Smooth muscle cell (in vitro differentiated cells): ENCODE measurements at regions not wholly inside any gene's neighbourhood (a gene's known extent, or its start where the extent isn't known, plus 50 kb on each side); places are given as distances from the start of the nearest gene placed in this dataset.
"Not testable (repeated sequence)": the region's sequence is repeated elsewhere in the genome, so short reads cannot be mapped to it uniquely, and the experiment has no call there.

Source experiments
- DNase-seq: peaks from one replicate; lab custom pipeline; 2025; ENCODE audit not compliant: unreplicated experiment; lab: John Stamatoyannopoulos, UW
- H2AFZ ChIP-seq: fragments of 200-600 bp; sonication (generic); 2 replicates; pipeline ENCODE4 v1.6.0; 2016; ENCODE audit warnings: antibody characterized with exemption, low read depth, mild to moderate bottlenecking
- H3F3A ChIP-seq: fragments of 200-600 bp; sonication (generic); 2 replicates; pipeline ENCODE4 v1.6.0; 2017; ENCODE audit warnings: antibody characterized with exemption, low read depth
- H3K27ac ChIP-seq: fragments of 200-600 bp; sonication (generic); 2 replicates; pipeline ENCODE4 v1.5.1; 2016; ENCODE audit warnings: low read depth, mild to moderate bottlenecking
- H3K27me3 ChIP-seq: fragments of 200-600 bp; sonication (generic); 2 replicates; pipeline ENCODE4 v1.6.1; 2016; ENCODE audit warnings: low read depth, mild to moderate bottlenecking
- H3K36me3 ChIP-seq: fragments of 200-600 bp; sonication (generic); 2 replicates; pipeline ENCODE4 v1.5.1; 2016; ENCODE audit warnings: low read depth
- H3K4me1 ChIP-seq: fragments of 200-600 bp; sonication (generic); 2 replicates; pipeline ENCODE4 v1.5.1; 2016; ENCODE audit warnings: low read depth
- H3K4me2 ChIP-seq: fragments of 200-600 bp; sonication (generic); 2 replicates; pipeline ENCODE4 v1.6.0; 2016; ENCODE audit warnings: mild to moderate bottlenecking
- H3K4me3 ChIP-seq: fragments of 200-600 bp; sonication (generic); 2 replicates; pipeline ENCODE4 v1.5.1; 2016; ENCODE audit warnings: mild to moderate bottlenecking
- H3K79me2 ChIP-seq: fragments of 200-600 bp; sonication (generic); 2 replicates; pipeline ENCODE4 v1.6.0; 2016; ENCODE audit warnings: low read depth, mild to moderate bottlenecking
- H3K9ac ChIP-seq: fragments of 200-600 bp; sonication (generic); 2 replicates; pipeline ENCODE4 v1.6.0; 2016; ENCODE audit warnings: low read depth
- H3K9me3 ChIP-seq: fragments of 200-600 bp; sonication (generic); replicated peaks from 2 replicates; pipeline ENCODE4 v1.5.1; 2016; ENCODE audit warnings: low read depth
- H4K20me1 ChIP-seq: fragments of 200-600 bp; sonication (generic); 2 replicates; pipeline ENCODE4 v1.6.0; 2016; ENCODE audit warnings: low read depth
- CTCF ChIP-seq: fragments of 200-600 bp; sonication (generic); IDR thresholded peaks from 2 replicates; pipeline ENCODE4 v1.5.1; 2017; ENCODE audit warnings: borderline replicate concordance, mild to moderate bottlenecking, antibody characterized with exemption; ENCODE audit not compliant: insufficient read depth, poor library complexity, severe bottlenecking
- WGBS: methylation state at CpG from one replicate; pipeline ENCODE4 v1.1.7; 2016; ENCODE audit warnings: low lambda C conversion rate; 5-methylcytosine and 5-hydroxymethylcytosine counted together

GRCh38 chr6:76162811-76163210 is 90.3 kb upstream of the IMPG1 start:
- no peak overlapping the region for H3K4me2 ChIP-seq
- no peaks in the 10 kb centered on the region for H4K20me1 ChIP-seq
- H3F3A ChIP-seq: no peaks in the 10 kb centered on the region
- no peak overlapping the region for H3K27ac ChIP-seq
- H3K9me3 ChIP-seq: no peaks in the 10 kb centered on the region
- no peak overlapping the region for H3K4me3 ChIP-seq
- no peak for DNase-seq
- H3K9ac ChIP-seq: no peak overlapping the region
- H3K79me2 ChIP-seq: no peaks in the 10 kb centered on the region
- no peak overlapping the region for H2AFZ ChIP-seq
- TF ChIP-seq CTCF: no peak
- H3K27me3 ChIP-seq: no peaks in the 10 kb centered on the region
- WGBS: 67% methylated on average over 2 of the region's 2 CpGs
- no peaks in the 10 kb centered on the region for H3K4me1 ChIP-seq
- no peaks in the 10 kb centered on the region for H3K36me3 ChIP-seq

GRCh38 chr6:76157800-76158199 is 85.3 kb upstream of the IMPG1 start:
- H3K4me3 ChIP-seq, H2AFZ ChIP-seq, H3K36me3 ChIP-seq, H3K27ac ChIP-seq, H3K27me3 ChIP-seq, DNase-seq, H3K9me3 ChIP-seq, H3K79me2 ChIP-seq, H3K4me1 ChIP-seq, H3K9ac ChIP-seq, H4K20me1 ChIP-seq, H3K4me2 ChIP-seq, H3F3A ChIP-seq: not testable (repeated sequence)
- 75% methylated on average over 6 of the region's 6 CpGs for WGBS

- Histone ChIP-seq H3K79me2 (no peaks in the 10 kb centered on the region), H4K20me1 (no peaks in the 10 kb centered on the region), H2AFZ (no peak overlapping the region), H3K36me3 (no peaks in the 10 kb centered on the region), H3K27ac (no peak overlapping the region), H3K9me3 (no peaks in the 10 kb centered on the region), H3K4me2 (no peak overlapping the region), H3K9ac (no peak overlapping the region), H3F3A (no peaks in the 10 kb centered on the region), H3K4me1 (no peaks in the 10 kb centered on the region), H3K27me3 (no peaks in the 10 kb centered on the region), H3K4me3 (no peak overlapping the region)
- 19% methylated on average over 1 of the region's 1 CpG for WGBS
- no peak for DNase-seq
- no peak for TF ChIP-seq CTCF
Observed at GRCh38 chr6:76135481-76135880, 63.0 kb upstream of the IMPG1 start.

GRCh38 chr6:76134651-76135050 is 62.2 kb upstream of the IMPG1 start:
- Histone ChIP-seq H3K9me3 (no peaks in the 10 kb centered on the region), H3F3A (no peaks in the 10 kb centered on the region), H3K27me3 (no peaks in the 10 kb centered on the region), H3K4me1 (no peaks in the 10 kb centered on the region), H3K27ac (no peak overlapping the region), H3K4me2 (no peak overlapping the region), H3K4me3 (no peak overlapping the region), H3K79me2 (no peaks in the 10 kb centered on the region), H3K9ac (no peak overlapping the region), H4K20me1 (no peaks in the 10 kb centered on the region), H3K36me3 (no peaks in the 10 kb centered on the region), H2AFZ (no peak overlapping the region)
- WGBS: 66% methylated on average over 2 of the region's 2 CpGs
- DNase-seq: no peak
- no peak for TF ChIP-seq CTCF
